GM20000 (cell line): ENCODE measurements at regions not wholly inside any gene's neighbourhood (a gene's known extent, or its start where the extent isn't known, plus 50 kb on each side); places are given as distances from the start of the nearest gene placed in this dataset.

ENCODE experiments used
- DNase-seq: peaks from one replicate; pipeline ENCODE4 v3.0.0; 2012; ENCODE audit warnings: low spot score
- CTCF ChIP-seq: IDR thresholded peaks from 2 replicates; pipeline ENCODE4 v1.5.1; 2012; ENCODE audit warnings: mild to moderate bottlenecking, control low read depth; ENCODE audit errors: extremely low read depth, missing control alignments

GRCh38 chr11:109247071-109247470 is 174.9 kb upstream of the C11orf87 start:
- no peak for DNase-seq
- no peak for TF ChIP-seq CTCF

DNA sequence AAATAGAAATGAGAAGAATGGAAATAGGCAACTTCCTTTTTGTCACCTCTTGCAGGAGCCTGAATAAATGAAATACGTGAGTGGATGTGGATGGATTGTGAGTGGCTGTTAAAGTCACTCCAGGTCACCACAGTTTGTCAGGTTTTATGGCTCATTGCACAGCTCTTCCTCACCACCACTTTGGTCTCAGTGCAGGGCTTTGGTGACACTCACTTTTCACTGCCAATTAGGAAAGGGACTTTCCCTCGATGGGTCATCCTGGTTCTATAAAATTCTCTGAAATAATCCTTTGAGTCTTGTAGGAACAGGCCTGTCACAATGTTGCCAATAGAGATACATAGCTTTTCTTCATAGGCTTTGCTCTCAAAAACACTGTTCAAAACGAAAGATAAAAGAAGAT is 172.4 kb upstream of the C11orf87 start:
- DNase-seq, result no peak
- TF ChIP-seq CTCF, result no peak

DNA sequence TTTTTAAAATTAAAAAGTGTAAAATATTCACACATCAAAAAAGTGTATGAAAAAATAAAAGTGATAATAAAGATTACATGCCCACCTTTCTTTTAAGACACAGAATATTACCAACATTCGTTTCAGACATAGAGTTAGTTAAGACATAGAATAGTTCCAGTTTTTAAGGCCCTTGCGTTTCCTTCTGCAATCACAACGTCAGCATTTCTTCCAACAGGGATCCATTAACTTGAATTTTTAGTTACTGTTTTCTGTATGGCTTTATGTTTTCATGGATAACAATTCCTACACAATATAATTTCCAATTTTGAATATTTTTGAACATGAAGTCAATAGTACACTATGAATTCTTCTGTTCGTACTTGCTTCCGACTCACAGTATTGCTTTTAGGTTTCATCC is 170.8 kb upstream of the C11orf87 start:
- TF ChIP-seq CTCF, result no peak
- DNase-seq, result no peak

DNA sequence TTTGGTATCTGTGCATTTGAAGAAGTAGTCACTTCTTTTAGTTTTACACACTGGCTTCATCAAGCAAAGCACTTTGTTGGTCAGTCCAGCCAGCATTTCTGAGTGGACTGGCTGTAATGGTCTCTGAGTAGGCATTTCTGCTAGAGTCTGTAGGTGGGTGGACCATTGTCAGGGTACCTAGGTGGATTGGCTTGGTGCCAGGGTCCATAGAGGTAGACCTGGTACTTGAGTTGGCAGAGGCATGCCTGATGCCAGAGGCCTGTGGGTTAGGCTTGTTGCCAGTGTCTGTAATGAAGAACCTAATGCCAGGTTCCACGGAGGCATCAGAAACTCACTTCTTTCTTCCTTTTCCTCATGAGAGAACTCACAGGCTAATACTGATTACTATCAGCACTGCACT is 157.9 kb upstream of the C11orf87 start:
- no peak for TF ChIP-seq CTCF
- no peak for DNase-seq

- no peak for TF ChIP-seq CTCF
- no peak for DNase-seq
Measured at GRCh38 chr11:109267293-109268095, 154.5 kb upstream of the C11orf87 start.

GRCh38 chr11:109275931-109276330 is 146.1 kb upstream of the C11orf87 start:
- no peak for TF ChIP-seq CTCF
- no peak for DNase-seq

- no peak for TF ChIP-seq CTCF
Measured at GRCh38 chr11:109285465-109285864, 136.5 kb upstream of the C11orf87 start.

More at GRCh38 chr11:109285465-109285864, 136.5 kb upstream of the C11orf87 start:
- no peak for DNase-seq
